Suprapubic skin (tissue), 4 donors: ENCODE measurements at regions not wholly inside any gene's neighbourhood (a gene's known extent, or its start where the extent isn't known, plus 50 kb on each side); places are given as distances from the start of the nearest gene placed in this dataset.
"Not testable (repeated sequence)": the region's sequence is repeated elsewhere in the genome, so short reads cannot be mapped to it uniquely, and the experiment has no call there.

Source experiments
- DNase-seq, 2 donors: peaks; one replicate each; pipeline ENCODE4 v3.0.0-alpha.2; 2019; ENCODE audit warnings: low spot score in 2 of 2
- H3K27ac ChIP-seq: fragments of 200-600 bp; sonication (generic); one replicate; pipeline ENCODE4 v1.5.1; 2019
- H3K27me3 ChIP-seq: fragments of 200-600 bp; sonication (generic); one replicate; pipeline ENCODE4 v1.5.1; 2019
- H3K36me3 ChIP-seq: fragments of 200-600 bp; sonication (generic); one replicate; pipeline ENCODE4 v1.5.1; 2019
- H3K4me1 ChIP-seq: fragments of 200-600 bp; sonication (generic); one replicate; pipeline ENCODE4 v1.5.1; 2019
- H3K4me3 ChIP-seq: fragments of 200-600 bp; sonication (generic); one replicate; pipeline ENCODE4 v1.5.1; 2019; ENCODE audit warnings: mild to moderate bottlenecking
- H3K9me3 ChIP-seq: fragments of 200-600 bp; sonication (generic); one replicate; pipeline ENCODE4 v1.5.1; 2019
- EP300 ChIP-seq: sonication (generic); formaldehyde crosslinking; IDR thresholded peaks from one replicate; pipeline ENCODE4 v1.6.1; 2017; ENCODE audit warnings: antibody characterized with exemption
- POLR2A ChIP-seq, 2 donors: fragments of 450-650 bp; IDR thresholded peaks; one replicate each; pipeline ENCODE4 v1.6.1; 2017; ENCODE audit warnings: antibody characterized with exemption in 2 of 2, mild to moderate bottlenecking in 2 of 2, moderate library complexity in 2 of 2
- POLR2AphosphoS5 ChIP-seq, 3 donors: sonication (generic); formaldehyde crosslinking; IDR thresholded peaks; one replicate each; pipeline ENCODE4 v1.6.1; 2017; ENCODE audit warnings: antibody characterized with exemption in 3 of 3
- WGBS: methylation state at CpG from one replicate; pipeline ENCODE4 v1.1.5; 2018; 5-methylcytosine and 5-hydroxymethylcytosine counted together
- TF ChIP-seq, protein P1 (sequence below), 2 donors: fragments of 200-600 bp in 1 of 2; fragments of 450-650 bp in 1 of 2; sonication (generic) in 1 of 2; IDR thresholded peaks; one replicate each; pipeline ENCODE4 v1.5.1; 2016 to 2019; ENCODE audit warnings: antibody characterized with exemption in 2 of 2, mild to moderate bottlenecking in 1 of 2, moderate library complexity in 1 of 2

DNA sequence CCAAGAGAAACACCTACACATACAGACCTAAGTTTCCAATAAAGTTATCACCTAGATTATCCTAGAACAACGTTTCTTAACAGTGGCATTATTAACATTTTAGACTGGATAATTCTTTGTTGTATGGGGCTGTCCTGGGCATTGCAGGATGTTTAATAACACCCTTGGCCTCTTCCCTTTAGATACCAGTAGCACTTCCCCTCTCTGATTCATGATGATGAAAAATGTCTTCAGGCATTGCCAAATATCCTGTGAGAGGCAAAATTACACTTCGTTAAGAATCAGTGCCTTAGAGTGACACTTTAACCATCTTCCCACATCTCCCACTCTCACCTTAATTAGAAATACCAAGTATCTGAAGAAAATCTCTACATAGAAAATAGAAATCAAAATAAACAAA, 352.6 kb downstream of the CGGBP1 start:
- no peaks in the 10 kb centered on the region for H3K36me3 ChIP-seq
- H3K27ac ChIP-seq: no peak overlapping the region
- no peak for DNase-seq
- no peaks in the 10 kb centered on the region for H3K9me3 ChIP-seq
- no peaks in the 10 kb centered on the region for H3K27me3 ChIP-seq
- WGBS: 65% methylated on average over 2 of the region's 2 CpGs
- H3K4me1 ChIP-seq: no peaks in the 10 kb centered on the region
- TF ChIP-seq EP300 (no peak), POLR2AphosphoS5 (IDR thresholded peaks at IDR 0.05) (no peak), POLR2A (IDR thresholded peaks at IDR 0.05) (no peak)
- TF ChIP-seq, protein P1, sequence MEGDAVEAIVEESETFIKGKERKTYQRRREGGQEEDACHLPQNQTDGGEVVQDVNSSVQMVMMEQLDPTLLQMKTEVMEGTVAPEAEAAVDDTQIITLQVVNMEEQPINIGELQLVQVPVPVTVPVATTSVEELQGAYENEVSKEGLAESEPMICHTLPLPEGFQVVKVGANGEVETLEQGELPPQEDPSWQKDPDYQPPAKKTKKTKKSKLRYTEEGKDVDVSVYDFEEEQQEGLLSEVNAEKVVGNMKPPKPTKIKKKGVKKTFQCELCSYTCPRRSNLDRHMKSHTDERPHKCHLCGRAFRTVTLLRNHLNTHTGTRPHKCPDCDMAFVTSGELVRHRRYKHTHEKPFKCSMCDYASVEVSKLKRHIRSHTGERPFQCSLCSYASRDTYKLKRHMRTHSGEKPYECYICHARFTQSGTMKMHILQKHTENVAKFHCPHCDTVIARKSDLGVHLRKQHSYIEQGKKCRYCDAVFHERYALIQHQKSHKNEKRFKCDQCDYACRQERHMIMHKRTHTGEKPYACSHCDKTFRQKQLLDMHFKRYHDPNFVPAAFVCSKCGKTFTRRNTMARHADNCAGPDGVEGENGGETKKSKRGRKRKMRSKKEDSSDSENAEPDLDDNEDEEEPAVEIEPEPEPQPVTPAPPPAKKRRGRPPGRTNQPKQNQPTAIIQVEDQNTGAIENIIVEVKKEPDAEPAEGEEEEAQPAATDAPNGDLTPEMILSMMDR (IDR thresholded peaks at IDR 0.05): no peak
- no peak overlapping the region for H3K4me3 ChIP-seq

DNA sequence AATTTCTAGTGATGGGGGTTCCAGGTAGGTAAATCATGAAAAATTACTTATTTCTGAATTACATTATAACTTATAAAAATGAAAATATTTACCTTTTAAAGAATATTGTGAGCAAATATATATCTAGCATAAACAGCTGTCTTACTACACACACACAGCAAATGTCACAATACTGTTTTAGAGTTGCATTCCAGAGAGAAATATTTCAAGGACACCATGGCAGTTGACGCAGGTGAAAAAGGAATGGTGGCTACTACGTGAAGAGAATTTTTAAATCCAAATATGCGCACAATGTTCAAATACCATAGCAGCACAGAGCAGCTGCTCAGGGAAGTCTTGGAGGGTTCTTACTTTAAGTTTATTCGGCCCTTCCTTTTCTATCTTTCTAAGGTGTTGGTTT, 356.2 kb downstream of the CGGBP1 start:
- no peak overlapping the region for H3K4me3 ChIP-seq
- WGBS: 84% methylated on average over 4 of the region's 4 CpGs

DNA sequence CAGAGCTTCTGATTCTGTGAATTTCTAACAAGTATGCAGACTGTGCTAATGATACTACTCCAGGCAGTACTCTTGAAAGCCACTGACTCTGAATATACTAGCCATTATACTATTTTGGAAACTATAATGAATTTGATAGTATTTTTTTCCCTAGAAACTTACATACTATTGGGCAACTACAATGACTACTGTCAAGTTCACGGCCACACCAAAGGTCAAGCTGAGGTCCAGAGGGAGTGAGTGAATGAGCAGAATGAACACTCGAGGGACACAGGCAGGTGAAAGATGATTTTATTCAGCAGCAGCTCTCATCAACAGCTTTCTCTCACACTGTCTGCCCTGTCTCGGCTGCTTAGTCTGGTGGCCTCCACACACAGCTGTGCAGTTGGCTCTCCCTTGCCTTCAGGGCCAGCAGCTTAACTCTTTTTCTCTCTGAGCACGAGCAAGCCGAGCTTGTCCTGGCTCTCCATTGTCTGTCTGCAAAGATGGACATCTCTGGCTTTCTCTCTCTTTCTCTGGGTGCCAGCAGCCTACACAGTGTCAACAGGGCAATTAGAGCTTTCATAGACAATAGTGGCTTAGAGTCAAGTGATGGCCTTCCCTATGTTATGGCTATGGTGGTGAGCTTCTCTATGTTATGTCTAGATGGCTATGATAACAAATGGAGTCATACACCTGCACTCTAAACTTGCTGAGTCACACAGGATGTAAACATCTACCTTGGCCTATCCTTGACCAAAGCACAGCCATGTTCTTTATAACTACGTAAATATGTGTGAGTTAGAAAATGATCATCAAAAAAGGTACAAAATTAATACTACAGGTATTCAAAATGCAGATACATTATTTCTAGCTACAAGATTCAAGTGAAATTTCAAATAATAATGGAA, 362.4 kb downstream of the CGGBP1 start:
- TF ChIP-seq EP300 (no peak), POLR2AphosphoS5 (IDR thresholded peaks at IDR 0.05) (no peak), POLR2A (IDR thresholded peaks at IDR 0.05) (no peak)
- TF ChIP-seq, protein P1 (IDR thresholded peaks at IDR 0.05): no peak
- Histone ChIP-seq H3K4me3 (no peak overlapping the region), H3K27ac (no peak overlapping the region), H3K4me1 (no peaks in the 10 kb centered on the region), H3K9me3 (no peaks in the 10 kb centered on the region), H3K36me3 (no peaks in the 10 kb centered on the region), H3K27me3 (no peaks in the 10 kb centered on the region)
- WGBS: 69% methylated on average over 6 of the region's 6 CpGs
- DNase-seq: no peak

More for the DNA sequence above, 356.2 kb downstream of the CGGBP1 start:
- no peaks in the 10 kb centered on the region for H3K27me3 ChIP-seq
- no peak for DNase-seq
- no peaks in the 10 kb centered on the region for H3K9me3 ChIP-seq
- TF ChIP-seq EP300 (no peak), POLR2A (IDR thresholded peaks at IDR 0.05) (no peak), POLR2AphosphoS5 (IDR thresholded peaks at IDR 0.05) (no peak)
- TF ChIP-seq, protein P1 (IDR thresholded peaks at IDR 0.05): no peak
- no peaks in the 10 kb centered on the region for H3K36me3 ChIP-seq
- H3K4me1 ChIP-seq: no peaks in the 10 kb centered on the region
- no peak overlapping the region for H3K27ac ChIP-seq

DNA sequence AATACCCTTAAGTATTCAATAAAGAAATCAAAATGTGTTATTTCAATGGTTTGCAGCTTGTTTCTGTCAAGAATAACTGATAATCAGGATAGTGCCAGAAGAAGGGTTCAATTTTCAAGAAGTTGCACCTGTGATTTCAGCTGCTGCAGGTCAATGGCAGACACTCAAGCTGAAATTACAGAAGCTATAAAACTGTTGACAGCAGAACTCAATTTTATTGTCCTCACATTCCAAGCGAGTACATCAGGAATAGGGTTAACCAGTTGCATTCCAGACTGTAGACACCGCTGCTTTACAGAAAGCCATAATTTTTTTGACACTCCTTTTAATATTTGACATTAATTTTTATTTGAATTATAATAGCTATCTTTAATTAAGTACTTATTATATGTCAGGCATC, 364.1 kb downstream of the CGGBP1 start:
- DNase-seq: no peak
- Histone ChIP-seq H3K4me1 (no peaks in the 10 kb centered on the region), H3K4me3 (no peak overlapping the region), H3K9me3 (no peaks in the 10 kb centered on the region), H3K36me3 (no peaks in the 10 kb centered on the region), H3K27me3 (no peaks in the 10 kb centered on the region), H3K27ac (no peak overlapping the region)
- TF ChIP-seq POLR2A (IDR thresholded peaks at IDR 0.05) (no peak), EP300 (no peak), POLR2AphosphoS5 (IDR thresholded peaks at IDR 0.05) (no peak)
- TF ChIP-seq, protein P1 (IDR thresholded peaks at IDR 0.05): no peak
- 40% methylated on average over 2 of the region's 2 CpGs for WGBS

DNA sequence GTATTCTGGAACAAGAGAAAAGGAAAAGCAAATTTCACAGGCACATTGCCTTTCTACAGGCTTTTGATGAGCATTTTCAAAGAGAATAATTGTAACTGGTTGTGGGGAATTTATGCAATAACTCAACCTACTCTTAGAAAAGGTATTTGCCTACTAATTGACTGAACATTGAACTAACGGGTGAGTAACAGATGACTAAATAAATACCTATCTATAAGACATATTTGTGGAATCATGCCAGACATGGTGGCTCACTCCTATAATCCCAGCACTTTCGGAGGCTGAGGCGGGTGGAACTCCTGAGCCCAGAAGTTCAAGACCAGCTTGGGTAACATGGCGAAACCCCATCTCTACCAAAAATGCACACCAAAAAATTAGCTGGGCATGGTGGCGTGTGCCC, 367.7 kb downstream of the CGGBP1 start:
- Histone ChIP-seq H3K36me3 (no peaks in the 10 kb centered on the region), H3K4me1 (no peaks in the 10 kb centered on the region), H3K27ac (no peak overlapping the region), H3K9me3 (no peaks in the 10 kb centered on the region), H3K4me3 (no peak overlapping the region), H3K27me3 (no peaks in the 10 kb centered on the region)
- DNase-seq: no peak
- 86% methylated on average over 5 of the region's 5 CpGs for WGBS
- TF ChIP-seq EP300: no peak
- TF ChIP-seq POLR2AphosphoS5 (IDR thresholded peaks at IDR 0.05): no peak
- no peak for TF ChIP-seq POLR2A (IDR thresholded peaks at IDR 0.05)
- TF ChIP-seq, protein P1 (IDR thresholded peaks at IDR 0.05): no peak

DNA sequence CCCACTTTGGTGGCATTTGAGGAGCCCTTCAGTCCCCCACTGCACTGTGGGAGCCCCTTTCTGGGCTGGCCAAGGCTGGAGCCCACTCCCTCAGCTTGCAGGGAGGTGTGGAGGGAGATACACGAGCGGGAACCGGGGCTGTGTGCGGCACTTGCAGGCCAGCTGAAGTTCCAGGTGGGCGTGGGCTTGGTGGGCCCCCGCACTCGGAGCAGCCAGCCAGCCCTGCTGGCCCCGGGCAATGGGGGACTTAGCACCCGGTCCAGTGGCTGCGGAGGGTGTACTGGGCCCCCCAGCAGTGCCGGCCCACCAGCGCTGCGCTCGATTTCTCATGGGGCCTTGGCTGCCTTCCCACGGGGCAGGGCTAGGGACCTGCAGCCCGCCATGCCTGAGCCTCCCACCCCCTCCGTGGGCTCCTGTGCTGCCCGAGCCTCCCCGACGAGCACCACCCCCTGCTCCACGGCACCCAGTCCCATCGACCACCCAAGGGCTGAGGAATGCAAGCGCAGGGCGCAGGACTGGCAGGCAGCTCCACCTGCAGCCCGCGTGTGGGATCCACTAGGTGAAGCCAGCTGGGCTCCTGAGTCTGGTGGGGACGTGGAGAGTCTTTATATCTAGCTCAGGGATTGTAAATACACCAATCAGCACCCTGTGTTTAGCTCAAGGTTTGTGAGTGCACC, 379.7 kb downstream of the CGGBP1 start:
- WGBS: 89% methylated on average over 9 of the region's 27 CpGs
- not testable (repeated sequence) for H3K4me3 ChIP-seq, H3K36me3 ChIP-seq, H3K9me3 ChIP-seq, H3K4me1 ChIP-seq, H3K27ac ChIP-seq, DNase-seq, H3K27me3 ChIP-seq
